Thyroid gland (tissue), 4 donors: ENCODE measurements at regions not wholly inside any gene's neighbourhood (a gene's known extent, or its start where the extent isn't known, plus 50 kb on each side); places are given as distances from the start of the nearest gene placed in this dataset.

Source experiments
- CTCF ChIP-seq, 6 experiments: fragments of 200-600 bp in 3 of 6; fragments of 450-650 bp in 3 of 6; sonication (generic) in 3 of 6; IDR thresholded peaks; one replicate each; pipeline ENCODE4 v1.5.1; 2016 to 2019; ENCODE audit warnings: antibody characterized with exemption in 6 of 6, mild to moderate bottlenecking in 2 of 6, inconsistent platforms in 1 of 6, moderate library complexity in 1 of 6
- POLR2A ChIP-seq, 2 donors: fragments of 450-650 bp; IDR thresholded peaks; one replicate each; pipeline ENCODE4 v1.6.1; 2017; ENCODE audit warnings: antibody characterized with exemption in 2 of 2, mild to moderate bottlenecking in 2 of 2, moderate library complexity in 1 of 2

GRCh38 chr3:78277220-78277619 is 1237.3 kb downstream of the ROBO2 start:
- no peak for TF ChIP-seq CTCF (IDR thresholded peaks at IDR 0.05)
- no peak for TF ChIP-seq POLR2A (IDR thresholded peaks at IDR 0.05)
